Smooth muscle cell (in vitro differentiated cells): ENCODE measurements at regions not wholly inside any gene's neighbourhood (a gene's known extent, or its start where the extent isn't known, plus 50 kb on each side); places are given as distances from the start of the nearest gene placed in this dataset.

Experiments used
- DNase-seq: peaks from one replicate; lab custom pipeline; 2025; ENCODE audit not compliant: unreplicated experiment; lab: John Stamatoyannopoulos, UW
- H2AFZ ChIP-seq: fragments of 200-600 bp; sonication (generic); 2 replicates; pipeline ENCODE4 v1.6.0; 2016; ENCODE audit warnings: antibody characterized with exemption, low read depth, mild to moderate bottlenecking
- H3F3A ChIP-seq: fragments of 200-600 bp; sonication (generic); 2 replicates; pipeline ENCODE4 v1.6.0; 2017; ENCODE audit warnings: antibody characterized with exemption, low read depth
- H3K27ac ChIP-seq: fragments of 200-600 bp; sonication (generic); 2 replicates; pipeline ENCODE4 v1.5.1; 2016; ENCODE audit warnings: low read depth, mild to moderate bottlenecking
- H3K27me3 ChIP-seq: fragments of 200-600 bp; sonication (generic); 2 replicates; pipeline ENCODE4 v1.6.1; 2016; ENCODE audit warnings: low read depth, mild to moderate bottlenecking
- H3K36me3 ChIP-seq: fragments of 200-600 bp; sonication (generic); 2 replicates; pipeline ENCODE4 v1.5.1; 2016; ENCODE audit warnings: low read depth
- H3K4me1 ChIP-seq: fragments of 200-600 bp; sonication (generic); 2 replicates; pipeline ENCODE4 v1.5.1; 2016; ENCODE audit warnings: low read depth
- H3K4me2 ChIP-seq: fragments of 200-600 bp; sonication (generic); 2 replicates; pipeline ENCODE4 v1.6.0; 2016; ENCODE audit warnings: mild to moderate bottlenecking
- H3K4me3 ChIP-seq: fragments of 200-600 bp; sonication (generic); 2 replicates; pipeline ENCODE4 v1.5.1; 2016; ENCODE audit warnings: mild to moderate bottlenecking
- H3K79me2 ChIP-seq: fragments of 200-600 bp; sonication (generic); 2 replicates; pipeline ENCODE4 v1.6.0; 2016; ENCODE audit warnings: low read depth, mild to moderate bottlenecking
- H3K9ac ChIP-seq: fragments of 200-600 bp; sonication (generic); 2 replicates; pipeline ENCODE4 v1.6.0; 2016; ENCODE audit warnings: low read depth
- H3K9me3 ChIP-seq: fragments of 200-600 bp; sonication (generic); replicated peaks from 2 replicates; pipeline ENCODE4 v1.5.1; 2016; ENCODE audit warnings: low read depth
- H4K20me1 ChIP-seq: fragments of 200-600 bp; sonication (generic); 2 replicates; pipeline ENCODE4 v1.6.0; 2016; ENCODE audit warnings: low read depth
- WGBS: methylation state at CpG from one replicate; pipeline ENCODE4 v1.1.7; 2016; ENCODE audit warnings: low lambda C conversion rate; 5-methylcytosine and 5-hydroxymethylcytosine counted together
- TF ChIP-seq, protein P1 (sequence below): fragments of 200-600 bp; sonication (generic); IDR thresholded peaks from 2 replicates; pipeline ENCODE4 v1.5.1; 2017; ENCODE audit warnings: borderline replicate concordance, mild to moderate bottlenecking, antibody characterized with exemption; ENCODE audit not compliant: insufficient read depth, poor library complexity, severe bottlenecking

- TF ChIP-seq, protein P1, sequence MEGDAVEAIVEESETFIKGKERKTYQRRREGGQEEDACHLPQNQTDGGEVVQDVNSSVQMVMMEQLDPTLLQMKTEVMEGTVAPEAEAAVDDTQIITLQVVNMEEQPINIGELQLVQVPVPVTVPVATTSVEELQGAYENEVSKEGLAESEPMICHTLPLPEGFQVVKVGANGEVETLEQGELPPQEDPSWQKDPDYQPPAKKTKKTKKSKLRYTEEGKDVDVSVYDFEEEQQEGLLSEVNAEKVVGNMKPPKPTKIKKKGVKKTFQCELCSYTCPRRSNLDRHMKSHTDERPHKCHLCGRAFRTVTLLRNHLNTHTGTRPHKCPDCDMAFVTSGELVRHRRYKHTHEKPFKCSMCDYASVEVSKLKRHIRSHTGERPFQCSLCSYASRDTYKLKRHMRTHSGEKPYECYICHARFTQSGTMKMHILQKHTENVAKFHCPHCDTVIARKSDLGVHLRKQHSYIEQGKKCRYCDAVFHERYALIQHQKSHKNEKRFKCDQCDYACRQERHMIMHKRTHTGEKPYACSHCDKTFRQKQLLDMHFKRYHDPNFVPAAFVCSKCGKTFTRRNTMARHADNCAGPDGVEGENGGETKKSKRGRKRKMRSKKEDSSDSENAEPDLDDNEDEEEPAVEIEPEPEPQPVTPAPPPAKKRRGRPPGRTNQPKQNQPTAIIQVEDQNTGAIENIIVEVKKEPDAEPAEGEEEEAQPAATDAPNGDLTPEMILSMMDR: no peak
- H3K27ac ChIP-seq: no peak overlapping the region
- DNase-seq: no peak
Observed at GRCh38 chr22:34214372-34214771, 294.1 kb upstream of the LARGE1 start.

GRCh38 chr22:34225278-34225677, 305.0 kb upstream of the LARGE1 start:
- Histone ChIP-seq H3F3A (no peaks in the 10 kb centered on the region), H3K4me1 (no peaks in the 10 kb centered on the region), H3K9ac (no peak overlapping the region), H2AFZ (no peak overlapping the region), H3K27ac (no peak overlapping the region), H3K36me3 (no peaks in the 10 kb centered on the region), H3K9me3 (no peaks in the 10 kb centered on the region), H3K79me2 (no peaks in the 10 kb centered on the region), H4K20me1 (no peaks in the 10 kb centered on the region), H3K27me3 (no peaks in the 10 kb centered on the region), H3K4me2 (no peak overlapping the region), H3K4me3 (no peak overlapping the region)
- DNase-seq: no peak
- TF ChIP-seq, protein P1: no peak
- WGBS: 52% methylated on average over 1 of the region's 1 CpG

More at GRCh38 chr22:34214372-34214771, 294.1 kb upstream of the LARGE1 start:
- H3K79me2 ChIP-seq: no peaks in the 10 kb centered on the region
- H4K20me1 ChIP-seq: no peaks in the 10 kb centered on the region
- no peaks in the 10 kb centered on the region for H3F3A ChIP-seq
- no peaks in the 10 kb centered on the region for H3K36me3 ChIP-seq
- H3K4me3 ChIP-seq: no peak overlapping the region
- no peak overlapping the region for H3K9ac ChIP-seq
- H3K4me2 ChIP-seq: no peak overlapping the region
- no peaks in the 10 kb centered on the region for H3K9me3 ChIP-seq
- H2AFZ ChIP-seq: no peak overlapping the region
- no peaks in the 10 kb centered on the region for H3K27me3 ChIP-seq
- peaks cover 11% of the 10 kb centered on the region for H3K4me1 ChIP-seq

DNA sequence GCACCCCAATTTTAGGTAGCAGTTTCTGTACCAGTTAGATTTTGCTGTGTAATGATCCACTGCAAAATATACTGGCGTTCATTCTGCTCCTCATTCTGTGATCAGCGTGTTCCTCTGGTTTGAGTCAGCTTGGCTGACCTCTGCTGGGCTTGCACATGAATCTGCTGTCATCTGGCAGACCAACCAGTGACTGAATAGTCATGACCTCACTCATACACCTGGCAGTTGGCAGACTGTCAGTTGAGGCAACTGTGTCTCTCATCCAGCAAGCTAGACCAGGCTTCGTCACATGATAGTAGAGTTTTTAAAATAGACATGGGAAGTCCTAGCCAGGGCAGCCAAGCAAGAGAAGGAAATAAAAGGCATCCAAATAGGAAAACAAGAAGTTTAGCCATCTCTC, 316.3 kb upstream of the LARGE1 start:
- Histone ChIP-seq H3K4me1 (no peaks in the 10 kb centered on the region), H3K4me2 (no peak overlapping the region), H3K27me3 (no peaks in the 10 kb centered on the region), H3K36me3 (no peaks in the 10 kb centered on the region), H3K9ac (no peak overlapping the region), H3K9me3 (no peaks in the 10 kb centered on the region), H3K27ac (no peak overlapping the region), H3K4me3 (no peak overlapping the region), H2AFZ (no peak overlapping the region), H3F3A (no peaks in the 10 kb centered on the region), H3K79me2 (no peaks in the 10 kb centered on the region), H4K20me1 (no peaks in the 10 kb centered on the region)
- 78% methylated on average over 3 of the region's 3 CpGs for WGBS
- DNase-seq: no peak
- TF ChIP-seq, protein P1: no peak

DNA sequence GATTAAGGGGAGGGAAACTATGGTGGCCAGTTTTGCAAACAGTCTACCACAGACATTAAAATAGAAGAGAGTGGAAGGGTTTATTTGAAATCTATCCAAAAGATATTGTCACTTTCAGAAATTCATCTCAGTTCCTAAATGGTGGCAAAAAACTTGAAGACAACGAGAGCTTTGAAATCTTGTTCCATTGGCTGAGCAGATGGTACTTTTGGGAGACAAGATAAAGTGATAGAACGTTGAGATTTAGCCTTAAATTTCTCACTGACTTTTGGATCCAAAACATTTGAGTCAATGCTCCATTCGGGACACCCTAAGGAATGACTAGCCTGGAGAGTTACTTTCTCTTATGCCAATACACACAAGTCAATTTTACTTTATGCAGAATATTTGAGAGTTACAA, 319.1 kb upstream of the LARGE1 start:
- no peaks in the 10 kb centered on the region for H3F3A ChIP-seq
- 83% methylated on average over 3 of the region's 3 CpGs for WGBS
- no peaks in the 10 kb centered on the region for H3K4me1 ChIP-seq
- no peaks in the 10 kb centered on the region for H3K9me3 ChIP-seq
- no peak overlapping the region for H3K4me2 ChIP-seq
- no peaks in the 10 kb centered on the region for H3K79me2 ChIP-seq
- H3K9ac ChIP-seq: no peak overlapping the region
- no peak overlapping the region for H3K4me3 ChIP-seq
- DNase-seq: no peak
- no peaks in the 10 kb centered on the region for H4K20me1 ChIP-seq
- no peaks in the 10 kb centered on the region for H3K36me3 ChIP-seq
- TF ChIP-seq, protein P1: no peak
- H2AFZ ChIP-seq: no peak overlapping the region
- H3K27me3 ChIP-seq: no peaks in the 10 kb centered on the region
- no peak overlapping the region for H3K27ac ChIP-seq
